Hepatocyte (in vitro differentiated cells): ENCODE measurements at regions not wholly inside any gene's neighbourhood (a gene's known extent, or its start where the extent isn't known, plus 50 kb on each side); places are given as distances from the start of the nearest gene placed in this dataset.

ENCODE experiments used
- DNase-seq: peaks from one replicate; pipeline ENCODE4 v3.0.0-alpha.2; 2016; ENCODE audit warnings: low spot score
- H2AFZ ChIP-seq: fragments of 200-600 bp; sonication (generic); 2 replicates; pipeline ENCODE4 v1.6.0; 2016; ENCODE audit warnings: antibody characterized with exemption, mild to moderate bottlenecking
- H3K27ac ChIP-seq: fragments of 200-600 bp; sonication (generic); 2 replicates; pipeline ENCODE4 v1.5.1; 2016; ENCODE audit warnings: mild to moderate bottlenecking
- H3K27me3 ChIP-seq: fragments of 200-600 bp; sonication (generic); 2 replicates; pipeline ENCODE4 v1.6.1; 2016
- H3K36me3 ChIP-seq: fragments of 200-600 bp; sonication (generic); replicated peaks from 2 replicates; pipeline ENCODE4 v1.5.1; 2016; ENCODE audit warnings: low read depth; ENCODE audit not compliant: insufficient read depth
- H3K4me1 ChIP-seq: fragments of 200-600 bp; sonication (generic); 2 replicates; pipeline ENCODE4 v1.5.1; 2016; ENCODE audit warnings: mild to moderate bottlenecking, moderate library complexity; ENCODE audit not compliant: insufficient read depth
- H3K4me2 ChIP-seq: fragments of 200-600 bp; sonication (generic); 2 replicates; pipeline ENCODE4 v1.6.0; 2016
- H3K4me3 ChIP-seq: fragments of 200-600 bp; sonication (generic); 2 replicates; pipeline ENCODE4 v1.5.1; 2016; ENCODE audit warnings: mild to moderate bottlenecking
- H3K79me2 ChIP-seq: fragments of 200-600 bp; sonication (generic); 2 replicates; pipeline ENCODE4 v1.6.0; 2017; ENCODE audit warnings: mild to moderate bottlenecking
- H3K9me2 ChIP-seq: fragments of 200-600 bp; sonication (generic); replicated peaks from 2 replicates; pipeline ENCODE4 v1.6.0; 2017; ENCODE audit warnings: mild to moderate bottlenecking; ENCODE audit not compliant: insufficient read depth
- H3K9me3 ChIP-seq: fragments of 200-600 bp; sonication (generic); 2 replicates; pipeline ENCODE4 v1.5.1; 2016; ENCODE audit warnings: low read depth, mild to moderate bottlenecking
- H4K20me1 ChIP-seq: fragments of 200-600 bp; sonication (generic); 2 replicates; pipeline ENCODE4 v1.6.0; 2016; ENCODE audit warnings: mild to moderate bottlenecking; ENCODE audit not compliant: insufficient read depth, poor library complexity, severe bottlenecking
- CTCF ChIP-seq: fragments of 200-600 bp; sonication (generic); IDR thresholded peaks from 2 replicates; pipeline ENCODE4 v1.5.1; 2016; ENCODE audit warnings: antibody characterized with exemption, mild to moderate bottlenecking; ENCODE audit not compliant: poor library complexity
- EZH2 ChIP-seq: fragments of 200-600 bp; sonication (generic); IDR thresholded peaks from 2 replicates; pipeline ENCODE4 v1.6.1; 2016; ENCODE audit warnings: antibody characterized with exemption, mild to moderate bottlenecking, borderline replicate concordance
- EZH2phosphoT487 ChIP-seq: fragments of 200-600 bp; sonication (generic); IDR thresholded peaks from one replicate; pipeline ENCODE4 v1.6.1; 2018; ENCODE audit warnings: antibody characterized with exemption, mild to moderate bottlenecking, low read depth, moderate library complexity; ENCODE audit not compliant: unreplicated experiment, severe bottlenecking
- WGBS: methylation state at CpG from one replicate; pipeline ENCODE4 v1.1.6; 2016; ENCODE audit warnings: low lambda C conversion rate; ENCODE audit errors: missing lambda C conversion rate; 5-methylcytosine and 5-hydroxymethylcytosine counted together

DNA sequence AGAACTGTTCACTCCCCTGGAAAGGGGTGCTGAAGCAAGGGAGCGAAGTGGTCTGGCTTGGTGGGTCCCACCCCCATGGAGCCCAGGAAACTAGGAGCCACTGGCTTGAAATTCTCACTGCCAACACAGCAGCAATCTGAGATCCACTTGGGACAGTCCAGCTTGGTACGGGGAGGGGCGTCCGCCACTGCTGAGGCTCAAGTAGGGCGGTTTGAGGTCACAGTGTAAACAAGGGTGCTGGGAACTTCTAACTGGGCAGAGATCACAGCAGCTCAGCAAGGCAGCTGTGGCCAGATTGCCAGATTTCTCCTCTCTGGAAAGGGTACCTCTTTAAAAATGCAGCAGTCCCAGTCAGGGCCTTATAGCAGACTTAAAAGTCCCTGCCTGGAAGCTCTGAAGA is 53.9 kb upstream of the GALNTL6 start:
- Histone ChIP-seq H3K9me2 (no peaks in the 10 kb centered on the region), H3K9me3 (no peaks in the 10 kb centered on the region), H3K27ac (no peak overlapping the region), H3K36me3 (no peaks in the 10 kb centered on the region), H3K79me2 (no peaks in the 10 kb centered on the region), H4K20me1 (no peaks in the 10 kb centered on the region), H3K4me2 (no peak overlapping the region), H3K27me3 (no peaks in the 10 kb centered on the region), H3K4me1 (no peaks in the 10 kb centered on the region), H2AFZ (no peak overlapping the region), H3K4me3 (no peak overlapping the region)
- DNase-seq = no peak
- TF ChIP-seq EZH2phosphoT487 (no peak), EZH2 (no peak), CTCF (no peak)
- WGBS = 92% methylated on average over 5 of the region's 5 CpGs

- Histone ChIP-seq H4K20me1 (no peaks in the 10 kb centered on the region), H3K36me3 (no peaks in the 10 kb centered on the region), H3K27ac (no peak overlapping the region), H3K4me2 (no peak overlapping the region), H3K79me2 (no peaks in the 10 kb centered on the region), H3K4me3 (no peak overlapping the region), H3K9me2 (no peaks in the 10 kb centered on the region), H3K27me3 (no peaks in the 10 kb centered on the region), H2AFZ (no peak overlapping the region), H3K9me3 (no peaks in the 10 kb centered on the region), H3K4me1 (no peaks in the 10 kb centered on the region)
- TF ChIP-seq CTCF = no peak
- no peak for TF ChIP-seq EZH2phosphoT487
- TF ChIP-seq EZH2 = no peak
- DNase-seq = no peak
- 92% methylated on average over 2 of the region's 2 CpGs for WGBS
These were observed 61.7 kb upstream of the GALNTL6 start for GRCh38 chr4:171751538-171751937.

DNA sequence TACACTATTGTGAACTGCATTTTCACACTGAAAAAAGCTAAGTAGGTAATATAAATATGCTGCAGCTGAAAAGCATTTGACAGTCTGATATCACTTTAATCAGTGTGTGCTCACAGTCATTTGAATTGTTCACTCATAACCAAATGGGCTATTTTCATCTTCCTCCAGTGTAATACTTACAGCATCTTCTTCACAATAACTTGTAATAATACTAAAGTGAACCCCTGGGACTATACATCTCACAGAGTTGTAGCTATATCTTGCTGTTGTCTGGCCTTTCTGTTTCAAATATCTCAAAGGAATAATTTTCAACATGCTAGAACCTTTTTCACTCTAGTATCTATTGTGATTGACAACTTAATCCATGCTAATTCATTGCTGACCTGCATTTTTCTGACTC is 66.8 kb upstream of the GALNTL6 start:
- Histone ChIP-seq H2AFZ (no peak overlapping the region), H3K9me2 (no peaks in the 10 kb centered on the region), H3K27ac (no peak overlapping the region), H3K4me2 (no peak overlapping the region), H4K20me1 (no peaks in the 10 kb centered on the region), H3K79me2 (no peaks in the 10 kb centered on the region), H3K36me3 (no peaks in the 10 kb centered on the region), H3K4me1 (no peaks in the 10 kb centered on the region), H3K27me3 (no peaks in the 10 kb centered on the region), H3K9me3 (no peaks in the 10 kb centered on the region), H3K4me3 (no peak overlapping the region)
- no peak for DNase-seq
- TF ChIP-seq EZH2 (no peak), EZH2phosphoT487 (no peak), CTCF (no peak)

- H3K27ac ChIP-seq = no peak overlapping the region
- H3K79me2 ChIP-seq = no peaks in the 10 kb centered on the region
- no peak overlapping the region for H3K4me3 ChIP-seq
- 71% methylated on average over 5 of the region's 5 CpGs for WGBS
- no peaks in the 10 kb centered on the region for H4K20me1 ChIP-seq
- H2AFZ ChIP-seq = no peak overlapping the region
- H3K9me2 ChIP-seq = no peaks in the 10 kb centered on the region
- no peak for DNase-seq
- TF ChIP-seq EZH2phosphoT487 (no peak), CTCF (no peak), EZH2 (no peak)
- H3K36me3 ChIP-seq = no peaks in the 10 kb centered on the region
- H3K4me2 ChIP-seq = no peak overlapping the region
- H3K27me3 ChIP-seq = no peaks in the 10 kb centered on the region
- H3K9me3 ChIP-seq = no peaks in the 10 kb centered on the region
- no peaks in the 10 kb centered on the region for H3K4me1 ChIP-seq
These were observed 70.8 kb upstream of the GALNTL6 start for GRCh38 chr4:171742436-171742835.
